Activated CD8-positive, alpha-beta memory T cell treated with anti-CD3 and anti-CD28 coated beads, Interleukin-2, amount 10 ng/mL, durations not matched to agents 7 days and 5 days (primary cell): ENCODE measurements at regions not wholly inside any gene's neighbourhood (a gene's known extent, or its start where the extent isn't known, plus 50 kb on each side); places are given as distances from the start of the nearest gene placed in this dataset.

Experiments
- ATAC-seq: fragments of 150-1000 bp; cut with Tn5 transposase; one replicate; pipeline ENCODE4 v1.10.0; 2021; ENCODE audit warnings: moderate library complexity
- CTCF ChIA-PET: fragments of 350-600 bp; sonication (Branson Sonifier 250); formaldehyde crosslinking; loops from one replicate; lab custom pipeline; 2021; ENCODE audit warnings: antibody characterized with exemption; lab: Charles Lee
- DNase-seq: peaks from one replicate; pipeline ENCODE4 v3.0.0-alpha.2; 2020
- H3K27ac Mint-ChIP-seq: one replicate; pipeline ENCODE4 v1.8.0; 2021; ENCODE audit warnings: mild to moderate bottlenecking, mixed read lengths
- H3K27me3 Mint-ChIP-seq: one replicate; pipeline ENCODE4 v1.8.0; 2021; ENCODE audit warnings: mixed read lengths
- H3K36me3 Mint-ChIP-seq: one replicate; pipeline ENCODE4 v1.8.0; 2021; ENCODE audit warnings: mild to moderate bottlenecking, mixed read lengths
- H3K4me1 Mint-ChIP-seq: one replicate; pipeline ENCODE4 v1.8.0; 2021; ENCODE audit warnings: mixed read lengths
- H3K4me3 Mint-ChIP-seq: one replicate; pipeline ENCODE4 v1.8.0; 2021; ENCODE audit warnings: mild to moderate bottlenecking, moderate library complexity, mixed read lengths
- H3K9me3 Mint-ChIP-seq: one replicate; pipeline ENCODE4 v1.8.0; 2022; ENCODE audit warnings: low read depth, mixed read lengths

GRCh38 chr13:61965756-61966155 lies 550.1 kb upstream of the PCDH20 start:
- DNase-seq (no peak), ATAC-seq (no peak)
- no peak overlapping the region for H3K27ac Mint-ChIP-seq
- CTCF ChIA-PET: no interaction called here
- no peaks in the 10 kb centered on the region for H3K9me3 Mint-ChIP-seq
- no peak overlapping the region for H3K4me3 Mint-ChIP-seq
- H3K36me3 Mint-ChIP-seq: no peaks in the 10 kb centered on the region
- no peaks in the 10 kb centered on the region for H3K27me3 Mint-ChIP-seq
- no peaks in the 10 kb centered on the region for H3K4me1 Mint-ChIP-seq

- Mint-ChIP-seq H3K36me3 (no peaks in the 10 kb centered on the region), H3K9me3 (no peaks in the 10 kb centered on the region), H3K4me3 (no peak overlapping the region), H3K27ac (no peak overlapping the region), H3K27me3 (no peaks in the 10 kb centered on the region), H3K4me1 (no peaks in the 10 kb centered on the region)
- CTCF ChIA-PET: no interaction called here
- DNase-seq: no peak
- no peak for ATAC-seq
Measured at GRCh38 chr13:61960981-61961380, 545.3 kb upstream of the PCDH20 start.

- H3K4me1 Mint-ChIP-seq: no peaks in the 10 kb centered on the region
- DNase-seq: no peak
- H3K36me3 Mint-ChIP-seq: no peaks in the 10 kb centered on the region
- no peak overlapping the region for H3K4me3 Mint-ChIP-seq
- no peak for ATAC-seq
- H3K27ac Mint-ChIP-seq: no peak overlapping the region
- CTCF ChIA-PET: no interaction called here
- H3K9me3 Mint-ChIP-seq: peaks cover 4% of the 10 kb centered on the region
- H3K27me3 Mint-ChIP-seq: no peaks in the 10 kb centered on the region
Measured at GRCh38 chr13:61954092-61954491, 538.4 kb upstream of the PCDH20 start.

GRCh38 chr13:61950828-61951227 lies 535.2 kb upstream of the PCDH20 start:
- Mint-ChIP-seq H3K4me3 (no peak overlapping the region), H3K4me1 (no peaks in the 10 kb centered on the region), H3K36me3 (no peaks in the 10 kb centered on the region), H3K9me3 (peaks cover 4% of the 10 kb centered on the region), H3K27me3 (no peaks in the 10 kb centered on the region), H3K27ac (no peak overlapping the region)
- no peak for DNase-seq
- CTCF ChIA-PET: no interaction called here
- no peak for ATAC-seq

- Mint-ChIP-seq H3K9me3 (peaks cover 11% of the 10 kb centered on the region), H3K4me1 (no peaks in the 10 kb centered on the region), H3K27ac (no peak overlapping the region), H3K36me3 (no peaks in the 10 kb centered on the region), H3K4me3 (no peak overlapping the region), H3K27me3 (no peaks in the 10 kb centered on the region)
- no peak for DNase-seq
- CTCF ChIA-PET: no interaction called here
- no peak for ATAC-seq
Measured at GRCh38 chr13:61944329-61944929, 528.8 kb upstream of the PCDH20 start.

GRCh38 chr13:61935710-61936109 lies 520.1 kb upstream of the PCDH20 start:
- Mint-ChIP-seq H3K4me3 (no peak overlapping the region), H3K27me3 (no peaks in the 10 kb centered on the region), H3K4me1 (no peaks in the 10 kb centered on the region), H3K36me3 (no peaks in the 10 kb centered on the region), H3K27ac (no peak overlapping the region), H3K9me3 (peaks cover 5% of the 10 kb centered on the region)
- ATAC-seq (no peak), DNase-seq (no peak)
- CTCF ChIA-PET: no interaction called here

GRCh38 chr13:61927648-61928047 lies 512.0 kb upstream of the PCDH20 start:
- Mint-ChIP-seq H3K27me3 (no peaks in the 10 kb centered on the region), H3K27ac (no peak overlapping the region), H3K4me3 (no peak overlapping the region)

GRCh38 chr13:61918841-61919240 lies 503.2 kb upstream of the PCDH20 start:
- ATAC-seq (no peak), DNase-seq (no peak)
- Mint-ChIP-seq H3K4me3 (no peak overlapping the region), H3K9me3 (peaks cover 13% of the 10 kb centered on the region), H3K36me3 (no peaks in the 10 kb centered on the region), H3K27me3 (no peaks in the 10 kb centered on the region), H3K4me1 (no peaks in the 10 kb centered on the region), H3K27ac (no peak overlapping the region)
- CTCF ChIA-PET: no interaction called here

More at GRCh38 chr13:61927648-61928047, 512.0 kb upstream of the PCDH20 start:
- Mint-ChIP-seq H3K36me3 (no peaks in the 10 kb centered on the region), H3K9me3 (peaks cover 14% of the 10 kb centered on the region), H3K4me1 (no peaks in the 10 kb centered on the region)
- no peak for DNase-seq
- ATAC-seq: no peak
- CTCF ChIA-PET: no interaction called here

GRCh38 chr13:61916483-61916882 lies 500.8 kb upstream of the PCDH20 start:
- Mint-ChIP-seq H3K36me3 (no peaks in the 10 kb centered on the region), H3K4me3 (no peak overlapping the region), H3K4me1 (no peaks in the 10 kb centered on the region), H3K27me3 (no peaks in the 10 kb centered on the region), H3K27ac (no peak overlapping the region), H3K9me3 (peaks cover 12% of the 10 kb centered on the region)
- DNase-seq: no peak
- CTCF ChIA-PET: no interaction called here
- no peak for ATAC-seq

- Mint-ChIP-seq H3K9me3 (peaks cover 5% of the 10 kb centered on the region), H3K4me3 (no peak overlapping the region), H3K4me1 (no peaks in the 10 kb centered on the region), H3K27ac (no peak overlapping the region), H3K27me3 (no peaks in the 10 kb centered on the region), H3K36me3 (no peaks in the 10 kb centered on the region)
- CTCF ChIA-PET: no interaction called here
- DNase-seq (no peak), ATAC-seq (no peak)
Measured at GRCh38 chr13:61913183-61913582, 497.5 kb upstream of the PCDH20 start.

- Mint-ChIP-seq H3K4me1 (no peaks in the 10 kb centered on the region), H3K27me3 (no peaks in the 10 kb centered on the region)
- CTCF ChIA-PET: no interaction called here
Measured at GRCh38 chr13:61908906-61909615, 493.4 kb upstream of the PCDH20 start.

GRCh38 chr13:61905054-61905453 lies 489.4 kb upstream of the PCDH20 start:
- H3K4me3 Mint-ChIP-seq: no peak overlapping the region
- CTCF ChIA-PET: interaction anchor here (0.6 kb wide), 1 partner anchor 880 kb away, joined by 3 read pairs; no protein-coding TSS in a partner anchor
- no peaks in the 10 kb centered on the region for H3K4me1 Mint-ChIP-seq
- peaks cover 3% of the 10 kb centered on the region for H3K9me3 Mint-ChIP-seq
- no peak overlapping the region for H3K27ac Mint-ChIP-seq
- DNase-seq: no peak
- no peak for ATAC-seq
- no peaks in the 10 kb centered on the region for H3K36me3 Mint-ChIP-seq
- H3K27me3 Mint-ChIP-seq: no peaks in the 10 kb centered on the region

More at GRCh38 chr13:61908906-61909615, 493.4 kb upstream of the PCDH20 start:
- Mint-ChIP-seq H3K36me3 (no peaks in the 10 kb centered on the region), H3K9me3 (peaks cover 5% of the 10 kb centered on the region), H3K4me3 (no peak overlapping the region), H3K27ac (no peak overlapping the region)
- DNase-seq: no peak
- no peak for ATAC-seq

GRCh38 chr13:61901946-61902541 lies 486.4 kb upstream of the PCDH20 start:
- no peaks in the 10 kb centered on the region for H3K27me3 Mint-ChIP-seq
- no peaks in the 10 kb centered on the region for H3K4me1 Mint-ChIP-seq
- ATAC-seq (no peak), DNase-seq (no peak)
- no peaks in the 10 kb centered on the region for H3K36me3 Mint-ChIP-seq
- H3K9me3 Mint-ChIP-seq: no peaks in the 10 kb centered on the region
- no peak overlapping the region for H3K4me3 Mint-ChIP-seq
- no peak overlapping the region for H3K27ac Mint-ChIP-seq
- CTCF ChIA-PET: no interaction called here

- Mint-ChIP-seq H3K4me1 (no peaks in the 10 kb centered on the region), H3K36me3 (no peaks in the 10 kb centered on the region), H3K27me3 (no peaks in the 10 kb centered on the region), H3K27ac (no peak overlapping the region), H3K4me3 (no peak overlapping the region), H3K9me3 (no peaks in the 10 kb centered on the region)
- CTCF ChIA-PET: no interaction called here
- DNase-seq (no peak), ATAC-seq (no peak)
Measured at GRCh38 chr13:61900033-61900432, 484.4 kb upstream of the PCDH20 start.
